Inferior parietal cortex (tissue), 1 donor: ENCODE measurements at regions not wholly inside any gene's neighbourhood (a gene's known extent, or its start where the extent isn't known, plus 50 kb on each side); places are given as distances from the start of the nearest gene placed in this dataset.
"Not testable (repeated sequence)": the region's sequence is repeated elsewhere in the genome, so short reads cannot be mapped to it uniquely, and the experiment has no call there.

Source experiments
- DNase-seq: peaks from one replicate; pipeline ENCODE4 v3.0.0-alpha.2; 2016; ENCODE audit errors: extremely low spot score

DNA sequence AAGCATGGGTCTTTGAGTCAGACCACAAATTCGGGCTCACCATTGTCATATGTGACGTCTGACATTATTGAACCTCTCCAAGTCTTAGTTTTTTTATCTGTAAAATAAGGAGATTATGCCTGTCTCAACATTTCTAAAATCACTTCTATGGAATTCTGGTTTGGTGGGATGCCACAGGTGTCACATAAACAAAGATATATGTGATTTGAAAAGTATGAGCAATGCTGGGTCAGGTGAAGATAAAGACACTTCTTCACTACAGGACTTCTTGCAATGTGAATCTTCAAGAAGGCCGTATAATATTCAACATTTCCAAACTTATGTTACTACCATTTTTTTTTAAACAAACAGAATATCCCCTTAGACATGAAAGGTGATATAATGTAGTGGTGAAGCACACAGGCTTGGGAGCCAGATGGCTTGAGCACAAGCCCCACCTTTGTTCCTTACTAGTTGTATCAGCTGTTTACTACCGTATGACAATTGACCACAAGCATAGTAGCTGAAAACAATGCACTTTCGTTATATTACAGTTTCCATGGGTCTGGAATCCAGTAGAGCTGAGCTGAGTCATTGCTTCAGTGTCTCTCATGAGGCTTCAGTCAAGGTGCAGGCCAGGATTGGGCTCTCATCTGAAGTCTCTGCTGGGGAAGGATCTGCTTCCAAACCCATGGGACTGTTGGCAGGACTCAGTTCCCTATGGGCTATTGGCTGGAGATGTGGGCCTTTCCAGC, 87.7 kb downstream of the UTP18 start:
- no peak for DNase-seq

GRCh38 chr17:51351080-51351479, 90.7 kb downstream of the UTP18 start:
- DNase-seq, result no peak

GRCh38 chr17:51351890-51352289, 91.5 kb downstream of the UTP18 start:
- peak; percentile 76 for DNase-seq

DNA sequence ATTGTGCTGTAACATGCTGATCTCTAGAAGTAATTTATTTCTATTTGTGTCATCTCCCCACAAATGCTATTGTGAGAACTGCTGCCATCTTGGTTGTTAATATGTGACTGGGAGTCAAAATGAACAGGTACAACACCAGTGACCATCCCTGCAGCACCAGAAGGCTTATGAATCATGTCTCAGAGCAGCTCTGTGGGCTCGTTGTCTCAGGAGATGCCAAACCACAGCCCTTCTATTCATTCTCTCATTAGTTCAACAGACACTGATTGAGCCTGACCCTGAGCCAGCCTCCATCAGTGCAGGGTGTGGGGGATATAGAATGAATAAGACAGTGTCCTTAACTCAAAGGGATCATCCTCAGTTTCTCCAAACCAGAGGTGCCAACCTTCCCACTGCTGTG, 92.5 kb downstream of the UTP18 start:
- DNase-seq, result no peak

- no peak for DNase-seq
Observed at GRCh38 chr17:51353296-51353695, 93.0 kb downstream of the UTP18 start.

- DNase-seq, result no peak
Observed at GRCh38 chr17:51354936-51355335, 94.6 kb downstream of the UTP18 start.

GRCh38 chr17:51355441-51356410, 95.4 kb downstream of the UTP18 start:
- DNase-seq, result no peak

- no peak for DNase-seq
Observed at GRCh38 chr17:51359055-51359454, 98.7 kb downstream of the UTP18 start.

GRCh38 chr17:51362811-51363585, 102.7 kb downstream of the UTP18 start:
- no peak for DNase-seq

GRCh38 chr17:51365090-51365489, 104.7 kb downstream of the UTP18 start:
- no peak for DNase-seq

GRCh38 chr17:51366866-51367265, 106.5 kb downstream of the UTP18 start:
- no peak for DNase-seq

- DNase-seq, result not testable (repeated sequence)
Observed at GRCh38 chr17:51367836-51368235, 107.5 kb downstream of the UTP18 start.

- peak; percentile 91 for DNase-seq
Observed at GRCh38 chr17:51371732-51372151, 111.4 kb downstream of the UTP18 start.

GRCh38 chr17:51372345-51373004, 112.1 kb downstream of the UTP18 start:
- peak; percentile 89 for DNase-seq

GRCh38 chr17:51373489-51374152, 113.3 kb downstream of the UTP18 start:
- no peak for DNase-seq

DNA sequence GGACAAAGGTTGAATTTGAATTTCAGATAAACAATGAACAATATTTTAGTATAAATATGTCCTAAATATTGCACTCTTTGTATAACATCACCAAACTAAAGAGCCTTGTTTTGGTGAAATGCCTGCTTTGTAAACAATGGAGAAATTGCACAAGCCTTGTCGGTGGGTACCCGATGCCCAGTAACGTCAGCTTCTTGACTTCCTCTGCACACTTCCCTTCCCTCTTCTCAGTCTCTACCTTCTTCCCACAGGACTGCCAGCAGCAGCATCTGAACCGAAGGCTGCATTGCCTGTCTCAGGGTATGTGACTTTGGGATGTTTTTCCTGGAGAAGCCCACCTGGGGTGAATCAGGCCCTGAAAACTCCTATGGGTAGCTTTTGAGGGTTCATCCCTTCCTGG, 113.9 kb downstream of the UTP18 start:
- DNase-seq, result no peak

GRCh38 chr17:51375771-51376170, 115.4 kb downstream of the UTP18 start:
- no peak for DNase-seq

DNA sequence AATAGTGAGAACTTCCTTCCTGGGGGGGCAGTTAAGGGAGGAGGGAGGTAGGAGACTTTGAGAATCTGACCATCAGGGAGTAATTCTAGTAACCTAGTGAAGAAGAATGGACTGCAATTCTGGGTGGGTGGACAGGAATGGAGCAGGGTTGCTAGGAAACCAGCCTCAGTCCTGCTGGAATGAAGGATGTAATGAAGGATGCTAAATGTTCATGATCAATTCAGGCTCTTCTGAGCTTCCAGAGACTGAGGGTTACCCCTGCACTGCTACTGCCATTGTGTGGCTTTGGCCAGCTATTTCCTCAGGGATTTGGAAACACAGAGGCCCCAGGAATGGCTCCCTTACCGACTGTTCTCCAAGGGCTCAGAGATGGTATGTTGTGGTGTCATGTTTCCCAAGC, 116.4 kb downstream of the UTP18 start:
- no peak for DNase-seq

DNA sequence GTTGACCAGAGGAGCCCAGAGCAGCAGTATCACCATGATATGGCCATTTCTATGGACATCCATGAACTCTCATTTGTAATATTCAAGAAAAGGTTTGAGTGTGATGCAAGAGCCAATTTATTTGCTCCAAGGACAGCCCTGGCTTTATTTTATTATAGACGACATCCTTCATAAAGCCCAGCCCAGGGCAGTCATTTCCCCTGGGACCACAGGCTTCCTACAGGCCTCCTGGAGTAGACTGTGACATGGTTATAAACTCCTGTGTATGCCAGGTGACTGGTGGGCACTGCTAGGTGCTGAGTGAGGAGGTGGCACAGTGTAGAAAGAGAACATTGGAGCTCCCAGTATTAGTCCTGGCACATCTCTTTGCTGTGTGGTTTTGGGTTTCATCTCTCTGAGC, 120.9 kb downstream of the UTP18 start:
- no peak for DNase-seq

DNA sequence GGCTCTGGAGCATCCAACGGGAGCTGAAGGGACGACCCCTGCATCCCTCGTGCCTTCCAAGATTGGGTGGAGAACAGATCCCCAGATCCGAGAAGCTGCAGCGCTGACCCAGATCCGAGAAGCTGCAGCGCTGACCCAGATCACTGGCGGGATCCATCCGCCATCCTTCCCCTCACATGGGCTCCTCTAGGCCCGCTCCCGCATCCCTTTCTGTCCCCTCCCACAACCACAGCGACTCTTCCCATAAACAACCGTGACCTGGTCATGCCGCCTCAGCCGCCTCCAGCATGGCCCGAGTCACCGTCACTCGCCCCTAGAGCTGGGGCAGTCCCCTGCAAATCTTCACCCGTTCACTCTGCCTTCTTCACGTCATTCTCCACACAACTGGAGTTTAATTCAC, 124.9 kb downstream of the UTP18 start:
- no peak for DNase-seq

GRCh38 chr17:51387582-51387981, 127.2 kb downstream of the UTP18 start:
- no peak for DNase-seq
